GM12865 (cell line): ENCODE measurements at regions not wholly inside any gene's neighbourhood (a gene's known extent, or its start where the extent isn't known, plus 50 kb on each side); places are given as distances from the start of the nearest gene placed in this dataset.

Experiments
- DNase-seq: peaks from one replicate; pipeline ENCODE4 v3.0.0; 2010; ENCODE audit warnings: low read depth
- H3K4me3 ChIP-seq: 2 replicates; pipeline ENCODE4 v1.5.1; 2011; ENCODE audit warnings: mild to moderate bottlenecking, low read depth, low read length, control low read depth
- CTCF ChIP-seq: IDR thresholded peaks from 2 replicates; pipeline ENCODE4 v1.5.1; 2011; ENCODE audit warnings: low read length, control low read depth, low read depth, inconsistent platforms; ENCODE audit not compliant: insufficient read depth; ENCODE audit errors: missing control alignments

DNA sequence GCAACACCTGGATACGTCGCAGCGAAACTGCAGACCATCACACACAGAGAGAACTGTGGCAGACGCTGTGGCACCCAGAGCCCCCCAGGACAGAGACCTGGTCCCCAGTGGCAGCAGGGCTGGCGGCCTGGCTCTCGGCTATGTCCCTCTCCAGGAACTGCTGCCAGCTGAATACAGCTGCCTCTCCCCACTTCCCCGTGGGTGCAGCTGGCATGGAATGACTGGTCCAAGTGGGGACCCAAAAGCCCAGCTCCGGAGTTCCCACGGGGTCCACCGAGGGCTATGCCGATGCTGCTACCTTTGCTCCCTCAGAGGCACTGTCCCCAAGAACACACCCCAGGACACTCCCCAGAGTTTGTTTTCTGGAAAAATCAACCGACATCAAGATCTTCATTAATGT, 67.8 kb upstream of the GATA2 start:
- H3K4me3 ChIP-seq, result no peak overlapping the region
- TF ChIP-seq CTCF, result no peak
- DNase-seq, result no peak

DNA sequence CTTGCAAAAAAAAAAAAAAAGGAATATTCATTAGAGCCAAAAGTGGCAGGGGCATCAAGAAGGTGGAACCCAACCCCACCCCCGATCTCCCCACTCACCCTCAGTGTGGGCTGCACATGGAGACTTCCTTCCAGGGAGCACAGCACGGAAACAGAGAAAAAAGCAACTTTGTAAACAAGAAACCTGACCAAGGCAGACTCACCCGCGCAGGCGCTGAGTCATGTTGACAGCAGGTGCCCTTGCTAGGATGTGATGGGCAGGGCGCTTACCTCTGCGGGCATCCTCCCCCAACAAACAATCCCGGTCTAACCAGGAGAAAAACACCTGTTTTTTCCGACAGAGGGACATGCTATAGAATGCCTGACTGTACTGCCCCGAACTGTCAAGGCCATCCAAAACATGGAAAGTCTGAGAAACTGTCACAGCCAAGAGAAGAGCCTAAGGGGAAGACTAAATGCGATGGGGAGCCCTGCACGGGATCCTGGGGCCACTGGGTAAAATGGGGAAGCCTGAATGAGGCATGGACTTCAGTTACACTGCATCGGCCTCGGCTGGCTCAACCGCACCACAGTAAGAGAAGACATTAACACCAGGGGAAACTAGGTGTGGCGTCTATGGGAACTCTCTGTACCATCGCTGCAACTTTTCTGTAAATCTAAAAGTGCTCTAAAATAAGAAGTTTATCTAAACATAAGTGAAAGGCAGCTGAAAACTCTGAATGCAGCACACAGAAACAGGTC, 66.7 kb upstream of the GATA2 start:
- no peak for TF ChIP-seq CTCF
- H3K4me3 ChIP-seq, result no peak overlapping the region
- DNase-seq, result no peak

GRCh38 chr3:128557531-128558280, 64.7 kb upstream of the GATA2 start:
- no peak overlapping the region for H3K4me3 ChIP-seq
- no peak for TF ChIP-seq CTCF
- no peak for DNase-seq

DNA sequence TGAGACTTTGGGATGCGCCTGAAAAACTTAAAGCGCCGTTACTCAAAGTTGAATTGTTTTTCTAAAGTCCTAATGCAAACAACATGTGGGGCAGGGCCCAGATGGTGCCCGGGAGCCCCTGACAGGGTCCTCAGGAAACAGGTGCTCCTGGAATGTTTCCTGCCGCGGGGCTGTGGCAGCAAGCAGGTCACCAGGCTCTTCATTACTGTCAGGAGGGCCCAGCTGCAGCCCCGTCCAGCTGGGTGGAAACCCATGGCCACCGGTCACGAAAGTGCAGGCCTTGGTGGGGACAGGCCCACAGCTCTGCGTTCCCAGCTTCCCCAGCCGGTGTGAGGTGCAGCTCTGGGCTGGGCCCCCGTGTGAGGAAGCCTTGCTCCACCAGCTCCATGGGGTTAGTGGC, 63.9 kb upstream of the GATA2 start:
- TF ChIP-seq CTCF, result no peak
- no peak overlapping the region for H3K4me3 ChIP-seq
- DNase-seq, result no peak

- no peak overlapping the region for H3K4me3 ChIP-seq
- TF ChIP-seq CTCF, result no peak
Observed at GRCh38 chr3:128556384-128556783, 63.4 kb upstream of the GATA2 start.

GRCh38 chr3:128555841-128556240, 62.8 kb upstream of the GATA2 start:
- TF ChIP-seq CTCF, result no peak
- DNase-seq, result no peak
- no peak overlapping the region for H3K4me3 ChIP-seq

More at GRCh38 chr3:128556384-128556783, 63.4 kb upstream of the GATA2 start:
- DNase-seq, result no peak
